Thoracic aorta (tissue), 2 donors: ENCODE measurements at regions not wholly inside any gene's neighbourhood (a gene's known extent, or its start where the extent isn't known, plus 50 kb on each side); places are given as distances from the start of the nearest gene placed in this dataset.

Experiments used
- ATAC-seq: fragments of 150-250 bp; one replicate; pipeline ENCODE4 v1.8.0; 2017; ENCODE audit warnings: low read depth; ENCODE audit not compliant: insufficient number of reproducible peaks, low FRiP score
- DNase-seq: peaks from one replicate; pipeline ENCODE4 v3.0.0-alpha.2; 2020; ENCODE audit warnings: low spot score
- H3K27ac ChIP-seq, 2 donors: fragments of 200-600 bp; sonication (generic); 1 replicate in 1 of 2; 2 replicates in 1 of 2; pipeline ENCODE4 v1.5.1; 2016; ENCODE audit warnings: mild to moderate bottlenecking in 2 of 2, moderate library complexity in 2 of 2
- H3K27me3 ChIP-seq: fragments of 200-600 bp; sonication (generic); replicated peaks from 2 replicates; pipeline ENCODE4 v1.6.0; 2016; ENCODE audit warnings: mild to moderate bottlenecking; ENCODE audit not compliant: insufficient read depth
- H3K36me3 ChIP-seq: fragments of 200-600 bp; sonication (generic); one replicate; pipeline ENCODE4 v1.5.1; 2016
- H3K4me1 ChIP-seq, 2 donors: fragments of 200-600 bp; sonication (generic); 1 replicate in 1 of 2; 2 replicates in 1 of 2; pipeline versions ENCODE4 v1.5.1 to v1.6.0; 2016; ENCODE audit warnings: low read depth in 2 of 2, mild to moderate bottlenecking in 1 of 2; ENCODE audit not compliant: control insufficient read depth in 1 of 2
- H3K4me3 ChIP-seq: fragments of 200-600 bp; sonication (generic); 2 replicates; pipeline ENCODE4 v1.5.1; 2016; ENCODE audit warnings: mild to moderate bottlenecking
- H3K9me3 ChIP-seq: fragments of 200-600 bp; sonication (generic); 2 replicates; pipeline ENCODE4 v1.5.1; 2016
- CTCF ChIP-seq: fragments of 200-600 bp; sonication (generic); IDR thresholded peaks from one replicate; pipeline ENCODE4 v1.5.1; 2019; ENCODE audit warnings: antibody characterized with exemption

DNA sequence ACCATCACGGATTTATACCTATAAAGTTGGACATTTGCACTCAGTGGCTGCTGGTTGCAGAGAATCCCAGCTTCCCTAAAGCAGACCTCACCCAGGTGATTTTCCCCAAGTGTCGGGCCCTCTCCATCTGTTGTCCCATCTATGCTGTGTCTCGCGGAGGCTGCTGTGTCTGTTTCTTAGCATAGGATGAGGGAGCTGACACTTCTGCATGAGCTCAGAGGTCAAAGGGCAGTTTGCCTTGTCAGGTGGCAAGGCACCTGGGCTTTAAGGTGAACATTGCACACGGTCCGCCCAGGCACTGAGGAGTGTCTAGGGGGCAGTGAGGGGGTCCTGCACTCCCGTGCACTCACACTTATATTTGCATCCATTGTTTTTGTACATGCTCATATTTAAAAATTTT is 151.6 kb downstream of the ZIC5 start:
- ATAC-seq, result no peak
- no peak for TF ChIP-seq CTCF
- H3K27ac ChIP-seq, result no peak overlapping the region
- no peak for DNase-seq
- peaks cover 8% of the 10 kb centered on the region for H3K9me3 ChIP-seq
- no peak overlapping the region for H3K4me3 ChIP-seq
- H3K27me3 ChIP-seq, result no peaks in the 10 kb centered on the region
- H3K4me1 ChIP-seq, result no peaks in the 10 kb centered on the region
- no peaks in the 10 kb centered on the region for H3K36me3 ChIP-seq

- Histone ChIP-seq H3K4me1 (no peaks in the 10 kb centered on the region), H3K27me3 (no peaks in the 10 kb centered on the region), H3K36me3 (no peaks in the 10 kb centered on the region), H3K9me3 (no peaks in the 10 kb centered on the region), H3K27ac (no peak overlapping the region), H3K4me3 (no peak overlapping the region)
- DNase-seq (no peak), ATAC-seq (no peak)
- no peak for TF ChIP-seq CTCF
These were observed 155.2 kb downstream of the ZIC5 start for GRCh38 chr13:99816321-99816720.

DNA sequence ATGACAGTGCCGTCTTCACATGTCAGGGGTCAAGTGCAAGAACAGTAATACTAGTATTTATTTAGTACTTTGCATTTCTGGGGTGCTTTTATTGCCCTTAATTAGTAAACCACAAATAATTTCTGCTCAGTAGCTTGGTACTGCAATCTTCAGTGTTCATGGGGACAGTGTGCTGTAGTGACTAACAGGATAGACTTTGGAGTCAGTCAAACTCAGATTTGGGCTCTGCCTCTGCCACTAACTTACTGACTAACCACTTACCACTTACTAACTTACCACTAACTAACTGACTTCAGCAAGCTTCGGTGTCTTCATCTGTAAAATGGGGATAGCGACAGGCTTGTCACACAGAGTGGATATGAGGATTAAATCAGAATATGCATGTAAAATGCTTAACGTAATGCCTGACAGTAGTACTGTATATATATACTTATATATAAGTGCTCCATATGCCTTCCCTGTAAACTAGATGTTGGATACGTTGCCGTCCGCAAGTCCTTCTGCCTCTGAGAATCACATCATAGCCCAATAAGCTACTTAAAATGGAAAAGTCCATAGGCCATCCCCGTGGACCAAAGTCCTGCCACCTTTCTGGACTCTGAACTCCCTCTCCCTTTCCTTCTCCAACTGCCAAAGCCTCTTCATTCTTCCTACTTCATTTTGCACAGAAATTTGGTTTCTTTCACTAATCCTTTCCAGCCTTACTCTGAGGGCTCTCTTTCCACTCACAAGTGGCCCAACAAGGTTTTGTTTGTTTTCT is 158.1 kb downstream of the ZIC5 start:
- H3K27ac ChIP-seq, result no peak overlapping the region
- H3K36me3 ChIP-seq, result no peaks in the 10 kb centered on the region
- DNase-seq (no peak), ATAC-seq (no peak)
- no peaks in the 10 kb centered on the region for H3K27me3 ChIP-seq
- no peaks in the 10 kb centered on the region for H3K4me1 ChIP-seq
- no peaks in the 10 kb centered on the region for H3K9me3 ChIP-seq
- no peak for TF ChIP-seq CTCF
- no peak overlapping the region for H3K4me3 ChIP-seq

DNA sequence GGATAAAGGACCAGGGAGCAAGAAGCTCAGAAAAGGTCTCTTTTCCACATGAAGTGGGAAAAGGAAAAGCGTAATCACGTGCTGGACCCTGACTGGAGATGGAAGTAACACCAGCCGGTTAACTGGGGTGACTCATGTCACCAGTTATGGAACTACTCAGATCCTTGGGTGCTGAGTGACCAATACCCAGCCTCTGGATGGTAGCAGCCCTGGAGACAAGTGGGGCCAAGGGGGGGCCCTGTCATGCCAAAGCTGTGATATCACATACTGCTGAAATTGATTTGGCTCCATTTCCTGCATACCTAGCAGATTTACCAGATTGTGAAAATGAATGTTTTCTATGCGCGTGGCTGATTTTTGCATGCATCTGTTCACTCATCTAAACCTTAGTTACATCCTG is 158.9 kb downstream of the ZIC5 start:
- no peak overlapping the region for H3K4me3 ChIP-seq
- H3K36me3 ChIP-seq, result no peaks in the 10 kb centered on the region
- DNase-seq (no peak), ATAC-seq (no peak)
- H3K27me3 ChIP-seq, result no peaks in the 10 kb centered on the region
- H3K27ac ChIP-seq, result no peak overlapping the region
- no peaks in the 10 kb centered on the region for H3K4me1 ChIP-seq
- no peaks in the 10 kb centered on the region for H3K9me3 ChIP-seq
- TF ChIP-seq CTCF, result no peak

- TF ChIP-seq CTCF, result no peak
- DNase-seq (no peak), ATAC-seq (no peak)
- Histone ChIP-seq H3K4me1 (no peaks in the 10 kb centered on the region), H3K27me3 (no peaks in the 10 kb centered on the region), H3K36me3 (no peaks in the 10 kb centered on the region), H3K4me3 (no peak overlapping the region), H3K27ac (no peak overlapping the region), H3K9me3 (no peaks in the 10 kb centered on the region)
These were observed 160.4 kb downstream of the ZIC5 start for GRCh38 chr13:99811067-99811700.
